ENCODE measurements at regions not wholly inside any gene's neighbourhood (a gene's known extent, or its start where the extent isn't known, plus 50 kb on each side); places are given as distances from the start of the nearest gene placed in this dataset.
"Not testable (repeated sequence)": the region's sequence is repeated elsewhere in the genome, so short reads cannot be mapped to it uniquely, and the experiment has no call there.

DNA sequence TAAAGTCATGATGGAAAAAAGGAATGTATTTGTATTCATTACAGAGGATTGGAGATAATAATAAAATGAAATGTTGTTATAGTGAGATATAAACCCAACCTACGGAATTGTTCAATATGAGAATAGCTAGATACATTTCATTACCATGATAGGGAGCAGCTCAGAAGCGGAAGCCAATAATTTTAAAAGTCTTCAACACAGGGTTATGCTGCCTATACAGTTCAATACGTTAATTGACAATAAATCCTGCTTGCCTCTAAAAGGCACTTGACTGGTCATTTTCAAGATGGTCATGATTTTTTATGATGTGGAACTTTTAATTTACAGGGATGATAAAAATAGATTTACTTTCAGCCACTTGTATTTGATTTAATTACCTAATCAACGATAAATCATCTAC lies 506.8 kb downstream of the TMEM114 start:
- no peaks in the 10 kb centered on the region for H3K27me3 ChIP-seq
- H3K27ac ChIP-seq = no peak overlapping the region
- TF ChIP-seq POLR2A (IDR thresholded peaks at IDR 0.05) = no peak
- TF ChIP-seq, protein P1, sequence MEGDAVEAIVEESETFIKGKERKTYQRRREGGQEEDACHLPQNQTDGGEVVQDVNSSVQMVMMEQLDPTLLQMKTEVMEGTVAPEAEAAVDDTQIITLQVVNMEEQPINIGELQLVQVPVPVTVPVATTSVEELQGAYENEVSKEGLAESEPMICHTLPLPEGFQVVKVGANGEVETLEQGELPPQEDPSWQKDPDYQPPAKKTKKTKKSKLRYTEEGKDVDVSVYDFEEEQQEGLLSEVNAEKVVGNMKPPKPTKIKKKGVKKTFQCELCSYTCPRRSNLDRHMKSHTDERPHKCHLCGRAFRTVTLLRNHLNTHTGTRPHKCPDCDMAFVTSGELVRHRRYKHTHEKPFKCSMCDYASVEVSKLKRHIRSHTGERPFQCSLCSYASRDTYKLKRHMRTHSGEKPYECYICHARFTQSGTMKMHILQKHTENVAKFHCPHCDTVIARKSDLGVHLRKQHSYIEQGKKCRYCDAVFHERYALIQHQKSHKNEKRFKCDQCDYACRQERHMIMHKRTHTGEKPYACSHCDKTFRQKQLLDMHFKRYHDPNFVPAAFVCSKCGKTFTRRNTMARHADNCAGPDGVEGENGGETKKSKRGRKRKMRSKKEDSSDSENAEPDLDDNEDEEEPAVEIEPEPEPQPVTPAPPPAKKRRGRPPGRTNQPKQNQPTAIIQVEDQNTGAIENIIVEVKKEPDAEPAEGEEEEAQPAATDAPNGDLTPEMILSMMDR (IDR thresholded peaks at IDR 0.05) = no peak
- intact Hi-C loops (cut with DNase I) = no loop called here
- no peak overlapping the region for H3K4me3 ChIP-seq
- H3K9me3 ChIP-seq = no peaks in the 10 kb centered on the region
- no peaks in the 10 kb centered on the region for H3K36me3 ChIP-seq
- 71 to 91% (median 84%) methylated on average over 4 of the region's 4 CpGs for WGBS, 4 donors
- DNase-seq (no peak), ATAC-seq (no peak)
- H3K4me1 ChIP-seq = no peaks in the 10 kb centered on the region

DNA sequence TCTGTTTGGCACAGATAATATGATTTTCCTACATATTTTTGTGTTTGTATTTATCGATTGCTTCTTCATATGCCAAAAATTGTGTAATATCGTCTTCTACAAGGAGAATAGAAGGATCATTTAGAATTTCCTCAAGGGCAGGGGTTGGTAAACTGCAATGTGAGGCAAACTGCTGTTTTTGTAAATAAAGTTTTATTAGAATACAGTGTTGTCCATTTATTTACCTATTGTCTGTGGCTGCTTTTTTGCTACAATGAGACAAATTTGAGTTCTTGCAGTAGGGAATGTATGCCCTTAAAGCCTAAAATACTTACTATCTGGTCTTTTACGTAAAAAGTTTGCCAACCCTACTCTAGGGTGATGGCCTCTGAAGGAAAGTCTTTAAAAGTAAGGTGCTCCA lies 509.5 kb downstream of the TMEM114 start:
- DNase-seq = no peak
- no peaks in the 10 kb centered on the region for H3K27me3 ChIP-seq
- intact Hi-C loops (cut with DNase I) = no loop called here
- no peak for ATAC-seq
- no peak overlapping the region for H3K27ac ChIP-seq
- H3K9me3 ChIP-seq = no peaks in the 10 kb centered on the region
- no peaks in the 10 kb centered on the region for H3K4me1 ChIP-seq
- H3K4me3 ChIP-seq = no peak overlapping the region
- TF ChIP-seq POLR2A (IDR thresholded peaks at IDR 0.05) = no peak
- TF ChIP-seq, protein P1 (IDR thresholded peaks at IDR 0.05) = no peak
- H3K36me3 ChIP-seq = no peaks in the 10 kb centered on the region
- WGBS, 4 donors = 68 to 87% (median 81%) methylated on average over 3 of the region's 3 CpGs

DNA sequence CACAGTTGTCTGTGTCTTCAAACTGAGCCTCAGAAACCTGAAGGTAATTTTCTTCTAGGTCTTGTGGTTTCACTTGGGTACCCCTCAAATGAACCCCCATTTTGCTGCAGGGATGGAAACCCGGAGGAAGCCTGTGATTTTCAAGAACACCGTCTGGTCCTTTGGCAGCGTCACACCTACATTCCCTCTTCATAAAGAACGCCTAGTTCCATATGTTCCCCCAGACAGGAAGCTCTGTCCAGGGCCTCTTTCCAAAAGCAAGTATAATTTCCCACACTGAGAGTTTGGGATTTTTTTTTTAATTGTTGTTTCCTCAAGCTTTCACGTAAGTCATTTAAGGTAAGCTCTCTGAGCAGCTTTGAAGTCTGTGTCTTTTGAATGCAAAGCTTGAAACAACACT lies 515.0 kb downstream of the TMEM114 start:
- Histone ChIP-seq H3K9me3 (peaks cover 0 to 5% (median 0%) of the 10 kb centered on the region in 12 donors), H3K4me3 (no peak overlapping the region), H3K36me3 (no peaks in the 10 kb centered on the region), H3K4me1 (no peaks in the 10 kb centered on the region), H3K27ac (no peak overlapping the region), H3K27me3 (no peaks in the 10 kb centered on the region)
- intact Hi-C loops (cut with DNase I) = no loop called here
- DNase-seq (no peak), ATAC-seq (no peak)
- TF ChIP-seq POLR2A (IDR thresholded peaks at IDR 0.05) = no peak
- TF ChIP-seq, protein P1 (IDR thresholded peaks at IDR 0.05) = no peak
- WGBS, 4 donors = 76 to 88% (median 79%) methylated on average over 5 of the region's 5 CpGs

DNA sequence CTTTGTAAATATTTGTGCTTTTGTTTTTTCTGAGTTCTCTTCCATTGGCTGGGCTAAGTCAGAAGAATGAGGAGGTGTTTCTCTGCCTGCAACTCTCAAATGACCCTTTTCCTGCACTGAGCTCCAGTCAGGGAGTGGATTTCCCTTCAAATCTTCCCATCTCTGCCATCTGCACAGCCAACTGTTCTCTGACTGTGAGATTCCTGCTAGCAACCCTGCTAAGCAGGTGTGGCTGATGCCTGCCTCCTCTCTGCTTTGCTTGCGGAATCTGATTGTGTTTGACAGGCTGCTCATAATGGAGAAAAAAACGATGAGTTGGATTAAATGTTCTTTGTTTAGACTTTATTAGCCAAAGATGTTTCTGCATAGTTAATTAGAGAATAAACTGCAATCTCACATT lies 519.8 kb downstream of the TMEM114 start:
- Histone ChIP-seq H3K36me3 (no peaks in the 10 kb centered on the region), H3K4me1 (no peaks in the 10 kb centered on the region), H3K9me3 (peaks cover 0 to 36% (median 11%) of the 10 kb centered on the region in 12 donors), H3K27ac (no peak overlapping the region), H3K4me3 (no peak overlapping the region), H3K27me3 (no peaks in the 10 kb centered on the region)
- TF ChIP-seq POLR2A (IDR thresholded peaks at IDR 0.05) = no peak
- TF ChIP-seq, protein P1 (IDR thresholded peaks at IDR 0.05) = no peak
- 56 to 65% (median 61%) methylated on average over 2 of the region's 2 CpGs for WGBS, 4 donors
- DNase-seq = no peak
- intact Hi-C loops (cut with DNase I) = no loop called here
- no peak for ATAC-seq

DNA sequence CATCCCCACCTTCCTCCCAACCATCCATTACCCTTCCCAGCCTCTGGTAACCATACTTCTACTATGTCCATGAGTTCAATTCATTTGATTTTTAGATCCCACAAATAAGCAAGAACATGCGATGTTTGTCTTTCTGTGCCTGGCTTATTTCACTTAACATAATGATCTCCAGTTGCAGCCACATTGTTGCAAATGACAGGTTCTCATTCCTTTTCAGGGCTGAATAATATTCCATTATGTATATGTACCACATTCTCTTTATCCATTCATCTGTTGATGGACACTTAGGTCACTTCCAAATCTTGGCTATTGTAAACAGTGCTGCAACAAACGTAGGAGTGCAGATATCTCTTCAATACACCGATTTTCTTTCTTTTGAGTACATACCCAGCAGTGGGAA lies 522.1 kb downstream of the TMEM114 start:
- H3K4me1 ChIP-seq; H3K36me3 ChIP-seq; ATAC-seq; DNase-seq; H3K27ac ChIP-seq; H3K4me3 ChIP-seq; H3K27me3 ChIP-seq; intact Hi-C loops (cut with DNase I): not testable (repeated sequence)
- 87 to 96% (median 89%) methylated on average over 3 of the region's 3 CpGs for WGBS, 4 donors
- H3K9me3 ChIP-seq = peaks cover 0 to 40% (median 14%) of the 10 kb centered on the region in 12 donors
